ENCODE measurements at regions not wholly inside any gene's neighbourhood (a gene's known extent, or its start where the extent isn't known, plus 50 kb on each side); places are given as distances from the start of the nearest gene placed in this dataset.

- TF ChIP-seq ZBTB40 (IDR thresholded peaks at IDR 0.05; ENCODE audit: borderline replicate concordance) (no peak), TCF7 (IDR thresholded peaks at IDR 0.05; ENCODE audit: borderline replicate concordance) (no peak), BHLHE40 (IDR thresholded peaks at IDR 0.05; ENCODE audit: borderline replicate concordance in 1 of 2, low read depth in 2 of 2, low read length in 1 of 2) (no peak), ZZZ3 (IDR thresholded peaks at IDR 0.05; ENCODE audit: control insufficient read depth, insufficient read length, low read depth) (no peak), DPF2 (IDR thresholded peaks at IDR 0.05) (no peak), SMAD1 (IDR thresholded peaks at IDR 0.05; ENCODE audit: low read depth, partially characterized antibody) (no peak), TCF12 (IDR thresholded peaks at IDR 0.05; ENCODE audit: low read depth, low read length) (no peak), BCL11A (IDR thresholded peaks at IDR 0.05; ENCODE audit: low read depth, low read length) (no peak), SP1 (IDR thresholded peaks at IDR 0.05; ENCODE audit: low read depth, low read length) (no peak), ZNF274 (IDR thresholded peaks at IDR 0.05; ENCODE audit: insufficient read depth, insufficient read length) (no peak)
Observed at GRCh38 chr5:158064334-158065123, 205.6 kb upstream of the CLINT1 start (continued).
